GM19463 (cell line): ENCODE measurements at regions not wholly inside any gene's neighbourhood (a gene's known extent, or its start where the extent isn't known, plus 50 kb on each side); places are given as distances from the start of the nearest gene placed in this dataset.

ENCODE experiments used
- ATAC-seq: cut with Tn5 transposase; IDR thresholded peaks from one replicate; pipeline ENCODE4 v1.9.1; 2021; ENCODE audit warnings: mild to moderate bottlenecking, moderate library complexity; ENCODE audit not compliant: unreplicated experiment

- no peak for ATAC-seq
Measured at GRCh38 chr18:25962919-25963318, 127.5 kb downstream of the SS18 start.

DNA sequence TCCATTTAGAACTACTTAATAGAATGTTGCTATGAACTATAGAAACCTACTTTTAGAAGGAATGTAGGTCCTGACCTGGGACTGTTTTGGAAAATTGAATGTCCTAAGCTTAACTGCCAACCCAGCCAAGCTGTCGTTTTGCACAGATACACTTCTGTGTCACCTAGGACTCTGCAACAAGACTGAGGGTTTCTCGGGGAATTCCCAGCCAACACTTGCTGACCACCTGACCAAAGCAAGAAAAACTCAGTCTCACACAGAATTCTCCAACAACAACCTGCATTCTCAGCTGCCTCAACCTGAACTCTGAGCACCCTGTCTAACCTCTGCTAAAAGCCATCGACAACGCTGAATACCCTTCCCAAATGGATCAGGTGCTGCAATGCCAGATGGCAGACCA, 128.2 kb downstream of the SS18 start:
- ATAC-seq: no peak

DNA sequence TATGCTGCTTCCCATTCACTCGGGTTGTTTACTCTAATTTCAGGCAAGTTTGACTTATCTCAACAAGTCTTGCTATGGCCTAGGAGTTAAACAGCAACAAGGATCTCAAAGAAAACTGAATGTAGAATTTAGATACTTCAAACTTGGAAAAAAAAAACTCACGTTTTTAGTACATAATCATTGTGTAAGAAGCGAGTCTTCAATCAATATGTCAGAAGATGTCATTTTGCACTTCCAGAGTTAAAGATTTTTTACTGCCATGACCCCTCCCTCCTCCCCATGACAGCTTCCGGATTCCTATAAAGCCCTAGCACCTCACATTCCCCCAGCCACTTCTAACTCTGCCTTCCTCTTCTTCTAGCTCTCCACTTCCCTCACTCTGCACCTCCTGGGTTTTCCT, 133.4 kb downstream of the SS18 start:
- no peak for ATAC-seq

- no peak for ATAC-seq
Measured at GRCh38 chr18:25953111-25953510, 137.3 kb downstream of the SS18 start.

DNA sequence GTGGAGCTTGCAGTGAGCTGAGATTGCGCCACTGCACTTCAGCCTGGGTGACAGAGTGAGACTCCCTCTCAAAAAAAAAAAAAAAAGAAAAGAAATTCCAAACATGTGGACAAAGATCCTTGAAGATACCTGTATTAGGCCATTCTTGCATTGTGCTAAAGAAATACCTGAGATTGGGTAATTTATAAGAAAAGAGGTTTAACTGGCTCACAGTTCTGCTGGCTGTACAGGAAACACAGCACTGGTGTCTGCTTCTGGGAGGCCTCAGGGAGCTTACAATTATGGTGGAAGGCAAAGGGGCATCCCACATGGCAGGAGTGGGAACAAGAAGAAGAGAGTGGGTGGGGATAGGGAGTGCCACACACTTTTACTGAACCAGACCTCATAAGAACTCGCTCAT, 140.1 kb downstream of the SS18 start:
- no peak for ATAC-seq

DNA sequence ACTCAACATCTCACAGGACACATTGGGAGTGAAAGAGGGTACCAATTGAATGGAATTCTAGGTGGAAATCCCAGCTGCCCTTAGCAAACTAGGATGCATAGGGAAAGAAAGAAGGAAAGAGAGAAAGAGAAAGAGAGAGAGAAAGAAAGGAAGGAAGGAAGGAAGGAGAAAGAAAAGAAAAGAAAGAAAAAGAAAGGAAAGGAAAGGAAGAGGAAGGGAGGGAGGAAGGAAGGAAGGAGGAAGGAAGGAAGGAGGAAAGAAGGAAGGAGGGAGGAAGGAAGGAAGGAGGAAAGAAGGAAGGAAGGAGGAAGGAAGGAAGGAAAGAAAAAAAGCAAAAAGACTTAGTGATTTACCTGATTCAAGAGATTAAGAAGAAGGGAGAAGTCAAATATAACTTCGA, 143.9 kb downstream of the SS18 start:
- ATAC-seq: no peak

DNA sequence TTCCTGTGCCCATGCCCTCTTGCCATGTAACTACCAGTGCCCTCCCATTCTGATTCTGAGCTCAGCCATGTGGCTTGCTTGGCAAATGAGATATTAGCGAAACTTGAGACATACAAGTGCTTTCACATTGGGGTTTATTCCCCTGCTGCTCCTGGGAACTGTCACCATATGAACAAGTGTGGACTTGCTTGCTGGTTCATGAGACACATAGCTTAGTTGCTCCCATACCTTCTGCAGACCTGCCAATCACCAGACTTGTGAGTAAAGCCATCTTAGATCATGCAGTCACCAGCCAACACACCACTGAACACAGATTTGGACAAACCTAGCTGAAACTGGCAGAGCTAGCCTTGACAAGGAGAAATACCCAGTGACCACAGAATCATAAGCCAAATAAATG, 155.1 kb downstream of the SS18 start:
- peak; percentile 44 for ATAC-seq

DNA sequence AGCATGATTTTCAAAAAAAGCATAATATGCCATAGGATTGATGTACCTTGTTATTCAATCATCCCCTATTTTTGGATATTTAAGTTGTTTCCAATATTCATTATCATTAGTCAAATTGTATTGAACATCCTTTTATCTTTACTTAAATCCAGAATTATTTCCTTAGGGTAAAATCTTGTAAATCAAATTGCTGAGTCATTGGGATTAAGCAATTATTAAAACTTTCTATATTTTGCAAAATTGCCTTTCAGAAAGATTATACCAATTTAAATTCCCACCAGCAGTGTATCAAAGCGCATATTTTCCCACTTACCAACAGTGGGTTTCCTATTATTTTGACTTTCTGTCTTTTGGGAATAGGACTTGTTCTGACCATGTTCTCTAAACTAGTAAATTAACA, 159.3 kb downstream of the SS18 start:
- no peak for ATAC-seq

DNA sequence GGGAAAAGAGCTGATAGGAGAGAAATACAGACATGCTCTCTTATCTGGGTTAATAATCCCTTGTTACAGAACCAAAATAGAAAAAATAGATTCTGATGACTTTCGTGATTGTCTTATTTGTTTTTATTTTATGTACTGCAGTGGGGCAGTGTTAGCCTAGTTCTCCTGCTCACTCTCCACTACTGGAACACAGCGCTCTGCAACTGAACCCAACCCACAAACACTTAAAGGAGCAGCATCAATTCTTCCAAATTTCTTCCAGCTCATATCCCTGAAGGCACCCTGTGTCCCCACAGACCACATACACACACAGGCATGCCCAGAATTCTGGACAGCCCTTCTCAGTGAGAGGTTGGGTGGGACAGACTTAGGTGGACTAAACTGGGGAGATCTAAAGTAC, 160.6 kb downstream of the SS18 start:
- no peak for ATAC-seq

DNA sequence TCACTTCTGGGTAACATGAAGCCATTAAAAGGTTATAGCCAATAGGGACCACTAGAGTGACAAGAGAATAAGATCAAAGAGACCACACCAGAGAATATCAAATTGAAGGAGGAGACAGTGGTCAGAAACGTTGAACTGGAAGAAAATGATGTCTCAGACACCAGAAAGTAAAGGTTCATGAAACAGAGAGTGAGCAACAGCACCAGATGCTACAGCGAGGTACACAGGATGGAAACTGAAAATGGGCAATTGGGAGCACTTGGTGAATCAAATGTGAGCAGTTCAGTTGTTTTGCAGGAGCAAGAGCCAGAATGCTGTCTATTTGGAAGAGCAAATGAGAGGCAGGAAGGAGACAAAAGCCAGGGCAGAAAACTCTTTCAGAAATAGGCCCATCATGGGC, 162.6 kb downstream of the SS18 start:
- no peak for ATAC-seq

GRCh38 chr18:25923193-25923592, 167.2 kb downstream of the SS18 start:
- no peak for ATAC-seq

GRCh38 chr18:25921677-25922421, 168.6 kb downstream of the SS18 start:
- ATAC-seq: peak; percentile 74

DNA sequence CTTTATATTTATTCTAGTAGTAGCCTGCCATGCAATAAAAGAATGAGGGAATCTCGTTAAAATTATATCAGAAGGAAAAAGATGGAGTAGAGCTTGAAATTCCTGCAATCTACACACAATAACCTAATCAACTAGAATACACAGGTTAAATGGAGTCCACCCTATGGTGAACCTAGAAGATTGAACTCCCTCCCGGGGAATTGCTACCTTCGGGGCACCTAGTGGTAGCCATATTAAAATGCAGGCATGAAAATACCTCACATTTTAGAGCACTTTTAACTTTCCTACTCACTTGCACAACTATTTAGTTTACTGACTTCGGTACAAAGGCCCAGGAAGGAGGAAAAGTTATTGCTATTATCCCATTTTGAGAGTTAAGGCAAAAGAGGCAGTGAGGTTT, 174.5 kb downstream of the SS18 start:
- no peak for ATAC-seq

DNA sequence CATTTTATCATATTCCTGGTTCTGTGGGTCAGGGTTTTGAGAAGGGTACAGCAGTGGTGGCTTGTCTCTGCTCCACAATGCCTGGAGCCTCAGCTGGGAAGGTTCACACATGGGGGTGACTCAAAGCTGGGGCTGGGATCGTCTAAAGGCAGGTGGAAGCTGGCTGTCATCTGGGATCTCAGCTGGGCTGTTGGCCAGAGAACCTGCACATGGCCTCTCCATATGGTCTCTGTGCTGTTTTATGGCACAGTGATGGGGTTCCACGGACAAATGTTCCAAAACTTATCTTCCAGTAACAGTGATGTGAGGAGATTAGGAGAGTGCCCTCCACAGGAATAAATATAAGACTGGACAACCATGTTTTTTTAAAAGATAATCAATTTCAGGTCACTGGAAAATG, 191.4 kb downstream of the SS18 start:
- ATAC-seq: no peak

DNA sequence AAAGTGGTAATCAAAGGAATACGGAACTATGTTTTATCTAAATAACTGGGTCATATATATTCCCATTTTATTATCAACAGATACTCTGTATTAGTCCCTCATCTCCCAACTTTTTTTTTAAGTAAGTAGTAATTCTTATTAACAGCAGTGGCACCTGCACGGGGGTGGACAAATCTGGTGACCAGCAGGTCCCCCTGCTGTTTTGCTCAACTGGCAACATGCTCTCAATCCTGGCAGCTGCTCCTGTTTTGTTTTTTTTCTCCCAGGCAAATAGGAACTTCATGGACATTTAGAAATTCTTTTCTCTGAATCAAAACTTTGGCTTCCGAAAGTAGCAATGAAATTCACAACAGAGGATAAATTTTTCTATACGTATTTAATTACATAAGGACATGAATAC, 193.5 kb downstream of the SS18 start:
- ATAC-seq: no peak

- ATAC-seq: peak; percentile 78
Measured at GRCh38 chr18:25896178-25896780, 194.1 kb downstream of the SS18 start.

GRCh38 chr18:25895518-25895917, 194.9 kb downstream of the SS18 start:
- no peak for ATAC-seq

DNA sequence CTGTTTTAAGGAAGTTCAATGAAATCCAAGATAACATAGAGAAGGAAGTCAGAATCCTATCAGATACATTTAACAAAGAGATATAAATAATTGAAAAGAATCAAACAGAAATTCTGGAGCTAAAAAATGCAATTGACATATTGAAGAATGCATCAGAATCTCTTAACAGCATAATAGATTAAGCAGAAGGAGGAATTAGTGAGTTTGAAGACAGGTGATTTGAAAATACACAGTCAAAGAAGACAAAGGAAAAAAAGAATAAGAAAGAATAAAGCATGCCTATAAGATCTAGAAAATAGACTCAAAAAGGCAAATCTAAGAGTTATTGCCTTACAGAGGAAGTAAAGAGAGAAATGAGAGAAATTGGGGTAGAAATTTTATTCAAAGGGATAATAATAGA, 204.1 kb downstream of the SS18 start:
- ATAC-seq: no peak

GRCh38 chr18:25883091-25883490, 207.3 kb downstream of the SS18 start:
- no peak for ATAC-seq

DNA sequence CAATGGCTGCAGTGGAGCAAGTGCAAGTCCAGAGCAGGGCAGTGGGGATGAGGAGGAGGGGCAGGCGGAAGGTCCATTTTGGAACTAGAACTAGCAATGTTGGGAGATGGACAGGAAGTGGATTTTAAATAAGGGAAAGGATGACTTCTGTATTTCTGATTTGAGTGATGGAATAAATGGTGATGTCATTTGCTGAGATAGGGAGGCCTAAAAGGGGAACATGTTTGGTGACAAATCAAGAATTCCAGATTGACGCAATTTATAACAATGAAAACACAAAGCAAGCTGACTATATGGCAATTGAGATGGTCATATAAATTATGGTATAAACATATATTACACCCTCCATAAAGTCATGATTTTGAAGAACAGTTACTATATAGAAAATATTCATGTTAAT, 209.3 kb downstream of the SS18 start:
- no peak for ATAC-seq

DNA sequence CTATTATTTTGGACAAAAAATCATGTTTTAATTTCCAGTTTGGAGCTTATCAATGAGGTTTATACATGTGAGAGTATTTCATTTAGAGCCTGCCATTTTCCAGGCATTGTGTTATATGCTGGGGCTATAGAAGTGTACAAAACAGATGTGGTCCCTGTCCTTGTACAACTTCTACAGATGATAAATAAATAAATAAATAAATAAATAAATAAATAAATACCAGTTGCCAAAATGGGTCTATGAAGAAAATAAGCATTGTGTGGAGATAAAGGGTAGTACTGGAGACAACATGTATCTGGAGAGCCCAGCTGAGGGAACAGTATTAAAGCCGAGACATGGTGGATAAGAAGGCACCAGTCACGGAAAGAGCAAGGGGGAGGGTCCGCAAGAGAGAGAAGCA, 210.0 kb downstream of the SS18 start:
- ATAC-seq: no peak

- no peak for ATAC-seq
Measured at GRCh38 chr18:25876330-25876948, 214.0 kb downstream of the SS18 start.
